Thoracic aorta (tissue), 2 donors: ENCODE measurements at regions not wholly inside any gene's neighbourhood (a gene's known extent, or its start where the extent isn't known, plus 50 kb on each side); places are given as distances from the start of the nearest gene placed in this dataset.
"Not testable (repeated sequence)": the region's sequence is repeated elsewhere in the genome, so short reads cannot be mapped to it uniquely, and the experiment has no call there.

Experiments used
- ATAC-seq: fragments of 150-250 bp; one replicate; pipeline ENCODE4 v1.8.0; 2017; ENCODE audit warnings: low read depth; ENCODE audit not compliant: insufficient number of reproducible peaks, low FRiP score
- DNase-seq: peaks from one replicate; pipeline ENCODE4 v3.0.0-alpha.2; 2020; ENCODE audit warnings: low spot score
- H3K27ac ChIP-seq, 2 donors: fragments of 200-600 bp; sonication (generic); 1 replicate in 1 of 2; 2 replicates in 1 of 2; pipeline ENCODE4 v1.5.1; 2016; ENCODE audit warnings: mild to moderate bottlenecking in 2 of 2, moderate library complexity in 2 of 2
- H3K27me3 ChIP-seq: fragments of 200-600 bp; sonication (generic); replicated peaks from 2 replicates; pipeline ENCODE4 v1.6.0; 2016; ENCODE audit warnings: mild to moderate bottlenecking; ENCODE audit not compliant: insufficient read depth
- H3K36me3 ChIP-seq: fragments of 200-600 bp; sonication (generic); one replicate; pipeline ENCODE4 v1.5.1; 2016
- H3K4me1 ChIP-seq, 2 donors: fragments of 200-600 bp; sonication (generic); 1 replicate in 1 of 2; 2 replicates in 1 of 2; pipeline versions ENCODE4 v1.5.1 to v1.6.0; 2016; ENCODE audit warnings: low read depth in 2 of 2, mild to moderate bottlenecking in 1 of 2; ENCODE audit not compliant: control insufficient read depth in 1 of 2
- H3K4me3 ChIP-seq: fragments of 200-600 bp; sonication (generic); 2 replicates; pipeline ENCODE4 v1.5.1; 2016; ENCODE audit warnings: mild to moderate bottlenecking
- H3K9me3 ChIP-seq: fragments of 200-600 bp; sonication (generic); 2 replicates; pipeline ENCODE4 v1.5.1; 2016
- CTCF ChIP-seq: fragments of 200-600 bp; sonication (generic); IDR thresholded peaks from one replicate; pipeline ENCODE4 v1.5.1; 2019; ENCODE audit warnings: antibody characterized with exemption

GRCh38 chr2:161488879-161489278 is 72.8 kb downstream of the TBR1 start:
- no peaks in the 10 kb centered on the region for H3K36me3 ChIP-seq
- H3K27me3 ChIP-seq = no peaks in the 10 kb centered on the region
- H3K4me1 ChIP-seq = no peaks in the 10 kb centered on the region
- DNase-seq = no peak
- no peak for ATAC-seq
- no peak for TF ChIP-seq CTCF
- H3K4me3 ChIP-seq = no peak overlapping the region
- no peaks in the 10 kb centered on the region for H3K9me3 ChIP-seq
- H3K27ac ChIP-seq = no peak overlapping the region

- not testable (repeated sequence) for H3K27me3 ChIP-seq, H3K9me3 ChIP-seq, ATAC-seq, H3K27ac ChIP-seq, H3K4me1 ChIP-seq, H3K36me3 ChIP-seq, DNase-seq
- H3K4me3 ChIP-seq = peak overlapping the region; percentile 16
Observed at GRCh38 chr2:161500892-161501610, 85.0 kb downstream of the TBR1 start.

DNA sequence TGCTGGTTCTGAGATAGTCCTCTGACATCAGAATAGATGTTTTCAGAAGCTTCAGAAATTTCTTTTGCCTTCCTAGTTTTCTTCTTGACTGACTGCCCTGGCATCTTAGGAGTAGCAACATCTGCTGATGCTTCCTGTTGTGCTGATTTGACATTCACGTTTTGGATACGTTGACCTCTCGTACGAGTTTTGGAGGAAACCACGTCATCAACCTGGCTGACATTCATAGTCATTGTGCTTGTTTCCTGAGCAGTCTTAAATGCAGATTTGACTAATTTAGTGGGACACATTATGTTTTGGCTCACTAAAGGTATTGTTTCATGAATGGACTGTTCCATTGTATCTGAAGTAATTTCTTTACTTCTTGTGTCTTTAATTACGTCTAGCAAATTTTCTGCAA is 86.2 kb downstream of the TBR1 start:
- H3K27me3 ChIP-seq, H3K27ac ChIP-seq, H3K4me1 ChIP-seq, DNase-seq, H3K9me3 ChIP-seq, H3K36me3 ChIP-seq, H3K4me3 ChIP-seq, ATAC-seq: not testable (repeated sequence)

GRCh38 chr2:161504628-161505289 is 88.7 kb downstream of the TBR1 start:
- H3K4me1 ChIP-seq, DNase-seq, ATAC-seq, H3K36me3 ChIP-seq, H3K4me3 ChIP-seq, H3K27ac ChIP-seq, H3K9me3 ChIP-seq, H3K27me3 ChIP-seq: not testable (repeated sequence)

- not testable (repeated sequence) for H3K27me3 ChIP-seq, H3K36me3 ChIP-seq, H3K27ac ChIP-seq, DNase-seq, H3K9me3 ChIP-seq, H3K4me3 ChIP-seq, ATAC-seq, H3K4me1 ChIP-seq
Observed at GRCh38 chr2:161505466-161505865, 89.4 kb downstream of the TBR1 start.

DNA sequence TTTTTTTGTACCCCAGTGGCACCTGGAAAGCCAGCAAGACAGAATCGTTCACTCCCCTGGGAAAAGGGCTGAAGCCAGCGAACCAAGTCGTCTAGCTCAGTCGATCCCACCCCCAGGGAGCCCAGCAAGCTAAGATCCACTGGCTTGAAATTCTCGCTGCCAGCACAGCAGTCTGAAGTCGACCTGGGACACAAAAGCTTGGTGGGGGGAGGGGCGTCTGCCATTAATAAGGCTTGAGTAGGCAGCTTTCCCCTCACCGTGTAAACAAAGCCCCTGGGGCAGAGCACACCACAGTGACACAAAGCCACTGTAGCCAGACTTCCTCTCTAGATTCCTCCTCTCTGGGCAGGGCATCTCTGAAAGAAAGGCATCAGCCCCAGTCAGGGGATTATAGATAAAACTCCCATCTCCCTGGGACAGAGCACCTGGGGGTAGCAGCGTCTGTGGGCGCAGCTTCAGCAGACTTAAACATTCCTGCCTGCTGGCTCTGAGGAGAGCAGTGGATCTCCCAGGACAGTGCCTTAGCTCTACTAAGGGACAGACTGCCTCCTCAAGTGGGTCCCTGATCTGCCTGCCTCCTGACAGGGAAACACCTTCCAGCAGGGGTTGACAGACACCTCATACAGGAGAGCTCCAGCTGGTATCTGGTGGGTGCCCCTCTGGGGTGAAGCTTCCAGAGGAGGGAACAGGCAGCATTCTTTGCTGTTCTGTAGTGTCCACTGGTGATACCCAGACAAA is 97.4 kb downstream of the TBR1 start:
- H3K36me3 ChIP-seq, H3K27ac ChIP-seq, DNase-seq, H3K9me3 ChIP-seq, ATAC-seq, H3K4me3 ChIP-seq, H3K27me3 ChIP-seq, H3K4me1 ChIP-seq: not testable (repeated sequence)

- H3K4me3 ChIP-seq = no peak overlapping the region
- ATAC-seq (no peak), DNase-seq (no peak)
- peaks cover 4% of the 10 kb centered on the region for H3K9me3 ChIP-seq
- no peak for TF ChIP-seq CTCF
- no peaks in the 10 kb centered on the region for H3K4me1 ChIP-seq
- H3K27me3 ChIP-seq = no peaks in the 10 kb centered on the region
- no peaks in the 10 kb centered on the region for H3K36me3 ChIP-seq
- no peak overlapping the region for H3K27ac ChIP-seq
Observed at GRCh38 chr2:161522796-161523195, 101.4 kb upstream of the SLC4A10 start.
